Posterior cingulate gyrus (tissue), 11 donors: ENCODE measurements at regions not wholly inside any gene's neighbourhood (a gene's known extent, or its start where the extent isn't known, plus 50 kb on each side); places are given as distances from the start of the nearest gene placed in this dataset.
"Not testable (repeated sequence)": the region's sequence is repeated elsewhere in the genome, so short reads cannot be mapped to it uniquely, and the experiment has no call there.

Experiments
- DNase-seq, 10 donors: peaks; one replicate each; pipeline versions ENCODE4 v3.0.0 to v3.0.0-alpha.2; 2020 to 2021; ENCODE audit warnings: mixed read lengths in 3 of 10
- intact Hi-C: fragments of 100-400 bp; cut with DNase I; formaldehyde crosslinking; loops from one replicate; pipeline ENCODE4 v1.15.1; 2023

DNA sequence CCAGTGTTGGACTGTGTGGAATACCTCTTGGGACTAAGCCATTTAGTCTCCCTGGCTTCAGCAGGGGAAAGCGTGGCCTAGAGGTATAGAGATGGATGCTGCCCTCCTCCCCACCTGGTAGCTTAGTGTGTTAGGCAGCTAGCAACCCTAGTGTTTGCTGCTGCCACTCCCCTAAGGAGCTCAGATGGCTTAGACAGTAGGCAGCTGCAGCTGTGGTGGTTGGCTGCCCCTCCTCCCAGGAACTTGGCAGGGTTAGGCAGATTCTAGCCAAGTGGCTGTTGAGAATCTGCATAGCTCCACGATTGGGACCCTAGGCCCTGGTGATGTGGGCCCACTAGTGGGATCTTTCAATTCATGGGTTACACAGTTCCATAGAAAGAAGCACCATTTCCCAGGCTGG is 550.4 kb upstream of the CHAC2 start:
- peak in 1 of 10 donors; percentile 25 for DNase-seq
- intact Hi-C loops, result no loop called here

DNA sequence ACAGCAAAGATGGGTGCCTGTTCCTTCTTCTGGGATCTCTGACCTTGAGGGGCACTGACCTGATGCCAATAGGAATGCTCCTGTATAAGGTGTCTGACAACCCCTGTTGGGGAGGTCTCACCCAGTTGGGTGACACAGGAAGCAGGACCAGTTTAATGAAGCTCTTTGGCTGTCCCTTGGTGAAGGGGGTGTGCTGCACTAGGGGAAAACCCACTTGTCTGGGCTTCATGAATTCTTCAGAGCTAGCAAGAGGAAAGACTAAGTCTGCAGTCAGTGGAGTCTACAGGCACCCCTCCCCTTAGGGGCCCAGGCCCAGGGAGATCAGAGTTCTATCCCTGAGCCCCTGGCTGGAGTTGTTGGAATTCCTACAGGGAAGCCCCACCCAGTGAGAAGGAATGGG is 550.8 kb upstream of the CHAC2 start:
- DNase-seq, result peak in 1 of 10 donors; percentile 56
- intact Hi-C loops, result no loop called here

DNA sequence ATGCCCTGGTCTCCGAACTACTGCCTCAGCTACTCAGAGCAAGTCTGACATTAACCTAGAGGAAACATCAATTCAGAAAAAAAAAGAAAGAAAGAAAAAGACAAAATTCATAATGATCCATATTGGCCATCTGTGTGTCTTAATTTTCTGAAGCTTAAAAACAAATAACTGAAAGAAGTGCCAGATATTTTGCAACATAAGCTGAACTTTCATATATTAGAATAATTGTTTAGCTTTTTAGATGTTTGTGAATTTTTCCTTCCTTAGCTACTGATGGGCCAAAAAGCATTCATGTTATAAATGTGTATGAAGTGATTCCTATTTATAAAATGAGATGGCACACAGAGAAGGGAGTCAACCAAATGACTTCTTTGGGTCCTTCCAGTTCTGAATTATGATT is 555.0 kb upstream of the CHAC2 start:
- intact Hi-C loops, result no loop called here
- DNase-seq, result no peak

DNA sequence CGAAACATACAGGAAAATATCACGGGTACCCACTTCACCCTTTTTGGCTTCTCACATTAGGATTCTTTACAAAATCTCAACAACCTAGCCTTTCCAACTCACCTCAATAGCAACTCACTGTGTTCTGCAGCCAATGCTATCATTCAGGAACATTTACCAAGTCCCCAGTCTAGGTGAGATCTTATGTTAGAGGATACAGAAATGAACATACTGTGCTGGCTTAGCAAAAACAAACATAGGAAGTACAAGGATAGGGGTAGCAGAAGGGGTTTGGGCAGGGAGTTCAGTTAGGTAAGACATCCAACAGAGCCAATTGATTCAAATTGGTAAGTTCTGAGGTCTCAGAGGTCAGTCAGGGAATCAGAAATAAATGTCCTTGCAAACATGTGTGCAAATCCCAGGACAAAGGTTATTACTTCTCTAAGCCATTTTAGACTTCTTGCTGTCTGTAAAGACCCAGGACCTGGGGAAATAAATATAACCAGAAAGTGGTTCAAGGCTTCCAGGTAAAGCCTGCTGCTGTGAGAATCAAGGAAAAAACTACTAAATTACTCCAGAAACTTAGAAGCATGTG is 556.3 kb upstream of the CHAC2 start:
- intact Hi-C loops, result no loop called here
- DNase-seq, result no peak

DNA sequence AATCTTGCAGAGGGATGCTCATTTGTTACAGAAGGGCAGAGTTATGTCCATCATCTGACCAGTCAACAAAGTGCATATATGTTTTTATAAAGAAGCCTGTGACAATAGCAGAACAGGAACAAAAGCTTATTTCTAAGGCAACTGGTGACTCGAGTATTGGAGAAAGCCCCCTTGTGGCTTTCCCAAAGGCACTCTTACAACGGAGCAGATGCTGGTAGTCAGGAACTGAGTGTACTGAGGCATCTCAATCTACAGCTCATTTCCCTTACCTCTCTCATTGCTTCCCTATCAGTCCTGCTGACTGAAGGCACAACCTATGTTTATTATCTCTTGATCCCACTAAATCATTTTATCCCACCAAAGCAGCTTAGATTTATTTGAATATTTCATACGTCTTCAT is 557.1 kb upstream of the CHAC2 start:
- no peak for DNase-seq
- intact Hi-C loops, result no loop called here

DNA sequence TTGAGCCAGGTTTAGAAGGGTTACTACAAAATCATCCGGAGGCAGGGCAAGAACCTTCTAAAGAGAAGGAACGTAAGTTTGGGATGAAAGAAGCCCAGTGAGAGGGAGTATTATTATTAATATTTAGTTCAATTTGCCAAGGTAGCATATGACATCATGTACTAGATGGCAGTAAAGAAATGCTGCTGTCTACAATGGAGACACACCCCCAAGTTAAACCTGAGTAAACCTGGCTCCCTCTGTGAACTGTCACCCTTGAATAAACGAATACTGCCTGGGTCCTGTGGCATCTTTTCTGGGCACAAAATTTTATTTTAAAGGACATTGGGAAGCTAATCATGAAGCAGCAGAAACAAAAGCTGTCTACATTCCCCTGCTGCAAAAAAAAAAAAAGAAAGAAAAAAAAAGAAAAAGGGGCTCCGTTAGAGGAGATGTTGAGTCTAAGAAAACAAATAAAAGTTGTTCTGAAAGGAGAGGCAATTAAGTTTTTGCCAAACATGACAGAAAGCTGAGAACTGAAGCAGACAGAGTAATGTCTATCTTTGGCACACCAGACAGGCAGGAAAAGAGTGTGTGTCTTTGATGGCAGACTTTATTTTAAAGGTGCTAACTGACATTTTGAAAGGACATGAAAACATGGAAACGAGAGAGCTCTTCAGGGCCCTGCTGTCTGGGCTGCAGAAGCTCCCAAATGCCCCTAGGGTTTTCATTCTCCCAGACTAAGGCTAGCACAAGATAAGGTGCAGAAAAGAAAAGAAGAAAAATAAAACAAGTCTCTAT is 557.7 kb upstream of the CHAC2 start:
- intact Hi-C loops, result no loop called here
- no peak for DNase-seq

DNA sequence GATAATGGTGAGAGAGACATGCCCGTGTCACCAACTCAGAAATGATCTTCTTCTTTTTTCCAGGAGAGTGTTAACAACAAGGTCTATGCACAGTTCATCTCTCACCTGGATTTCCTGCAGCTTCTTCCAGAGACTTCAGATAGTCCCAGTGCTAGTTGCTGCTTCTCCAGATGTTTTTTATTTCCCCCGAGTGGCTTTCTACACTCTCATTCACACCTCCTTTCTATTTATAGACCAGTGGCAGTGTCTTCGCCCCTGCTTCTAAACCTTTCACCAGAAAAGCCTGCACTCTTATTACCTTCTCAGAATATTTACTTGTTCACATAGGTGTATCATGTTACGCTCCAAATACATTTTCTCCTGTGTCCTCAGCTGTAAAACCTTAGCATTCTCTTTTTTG is 558.8 kb upstream of the CHAC2 start:
- intact Hi-C loops, result no loop called here
- DNase-seq, result no peak

DNA sequence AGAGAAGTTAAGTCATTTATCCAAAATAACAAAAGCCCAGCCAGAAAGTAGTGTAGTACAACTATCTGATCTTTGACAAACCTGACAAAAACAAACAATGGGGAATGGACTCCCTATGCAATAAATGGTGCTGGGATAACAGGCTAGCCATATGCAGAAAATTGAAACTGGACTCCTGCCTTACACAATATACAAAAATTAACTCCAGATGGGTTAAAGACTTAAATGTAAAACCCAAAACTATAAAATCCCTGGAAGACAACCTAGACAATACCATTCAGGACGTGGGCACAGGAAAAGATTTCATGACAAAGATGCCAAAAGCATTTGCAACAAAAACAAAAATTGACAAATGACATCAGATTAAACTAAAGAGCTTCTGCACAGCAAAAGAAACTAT is 561.4 kb upstream of the CHAC2 start:
- DNase-seq, intact Hi-C loops: not testable (repeated sequence)

DNA sequence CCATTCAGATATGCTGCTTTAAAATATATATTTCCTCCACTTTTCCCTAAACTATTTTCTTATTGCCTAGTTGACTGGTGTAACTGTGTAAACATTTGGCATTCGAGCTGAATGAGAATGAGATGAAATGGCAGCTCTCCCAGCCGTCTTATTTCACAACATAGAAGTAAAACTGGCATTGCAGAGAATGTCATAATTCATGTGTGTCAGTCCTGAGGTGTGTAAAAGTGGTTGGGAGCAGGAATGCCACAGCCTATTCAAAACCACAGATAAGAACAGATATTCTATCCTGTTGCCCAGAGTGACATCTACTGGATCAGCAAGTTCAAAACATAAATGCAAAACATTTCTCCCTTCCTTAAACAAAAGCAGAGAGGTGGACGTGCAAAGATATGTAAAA is 565.5 kb upstream of the CHAC2 start:
- DNase-seq, result no peak
- intact Hi-C loops, result no loop called here

DNA sequence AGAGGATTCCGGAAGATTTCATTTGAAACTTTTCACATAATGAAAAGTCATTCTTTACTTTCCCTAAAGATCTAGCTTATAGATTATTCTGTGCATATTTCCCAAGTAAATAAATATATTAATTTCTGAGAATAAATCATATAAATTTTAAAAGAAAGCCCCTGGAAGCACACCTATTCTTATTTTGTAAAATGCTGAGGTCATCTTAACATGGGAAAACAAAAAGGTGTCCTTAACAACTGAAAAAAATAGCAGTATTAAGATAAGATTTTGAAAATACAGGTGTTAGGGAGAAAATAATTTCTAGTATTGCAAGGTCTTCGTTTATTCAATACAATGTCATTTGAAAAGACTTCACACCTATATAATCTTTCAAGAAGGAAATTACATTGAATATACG is 567.5 kb upstream of the CHAC2 start:
- intact Hi-C loops, result no loop called here
- no peak for DNase-seq

DNA sequence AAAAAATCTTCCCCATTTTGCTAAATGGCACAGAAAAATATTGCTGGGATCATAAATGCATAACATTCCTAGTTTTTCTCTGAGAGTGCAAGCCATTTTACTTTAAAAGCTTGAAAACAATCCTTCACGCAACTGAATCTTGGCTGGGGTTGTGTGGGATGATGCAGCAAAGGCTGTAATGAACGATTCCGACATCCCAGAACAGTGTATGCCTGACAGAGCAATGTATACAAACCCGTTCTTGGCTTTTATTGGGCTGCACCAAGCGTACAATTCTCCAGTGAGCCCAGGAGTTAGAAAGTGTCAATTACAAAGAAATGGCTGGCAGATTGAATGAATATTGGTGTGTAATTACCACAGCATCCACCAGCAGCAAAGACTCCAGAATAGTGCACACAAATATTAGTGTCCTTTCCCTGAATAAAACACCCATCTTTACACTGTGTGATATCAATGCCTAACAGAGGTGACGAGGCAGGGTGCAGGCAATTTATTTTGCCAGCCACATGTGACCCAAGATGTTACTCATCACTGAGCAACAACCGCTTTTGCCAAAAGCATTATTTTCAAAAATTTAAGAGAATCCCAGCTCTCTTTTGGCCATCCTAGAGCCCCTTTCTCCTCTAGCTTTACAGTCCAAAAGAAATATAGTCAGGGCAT is 578.6 kb upstream of the CHAC2 start:
- intact Hi-C loops, result no loop called here
- DNase-seq, result no peak

DNA sequence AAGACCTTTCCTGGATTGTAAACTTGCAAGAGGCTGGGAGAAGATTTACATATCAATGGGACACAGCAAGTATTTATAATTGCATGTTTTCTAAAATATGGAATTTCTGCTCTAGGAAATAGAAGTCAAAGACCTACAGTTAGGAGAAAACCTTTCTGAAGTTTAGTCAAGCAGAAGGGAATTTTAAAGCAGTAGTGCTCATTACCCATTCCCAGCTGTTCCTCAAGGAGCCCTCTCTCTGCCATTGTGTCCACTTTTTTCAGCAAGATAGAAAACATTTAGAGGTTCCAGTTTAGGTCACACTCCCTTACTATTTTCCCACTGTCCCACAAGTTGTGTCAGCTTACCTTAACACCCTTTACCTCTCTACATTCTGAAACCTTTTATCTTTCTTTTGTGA is 584.0 kb upstream of the CHAC2 start:
- intact Hi-C loops, result no loop called here
- DNase-seq, result no peak

DNA sequence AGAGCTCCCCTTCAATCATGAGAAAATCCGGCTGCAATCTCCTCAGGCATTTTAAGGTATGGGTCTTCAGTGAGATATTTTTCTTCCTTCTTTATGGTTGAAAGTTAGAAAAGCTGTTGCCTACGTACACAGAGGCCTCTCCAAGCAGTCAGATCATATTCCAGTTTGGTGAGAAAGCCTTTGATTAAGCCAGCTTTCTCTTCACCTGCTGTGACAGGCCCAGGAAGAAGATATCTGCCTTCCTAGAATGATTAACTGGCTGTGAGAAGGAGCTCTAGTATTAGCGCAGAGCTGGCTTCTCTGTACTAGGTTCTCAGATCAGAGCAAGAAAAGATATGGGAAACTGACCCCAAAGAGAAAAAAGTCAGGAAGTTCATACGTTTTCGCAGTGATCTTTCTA is 585.0 kb upstream of the CHAC2 start:
- no peak for DNase-seq
- intact Hi-C loops, result no loop called here

DNA sequence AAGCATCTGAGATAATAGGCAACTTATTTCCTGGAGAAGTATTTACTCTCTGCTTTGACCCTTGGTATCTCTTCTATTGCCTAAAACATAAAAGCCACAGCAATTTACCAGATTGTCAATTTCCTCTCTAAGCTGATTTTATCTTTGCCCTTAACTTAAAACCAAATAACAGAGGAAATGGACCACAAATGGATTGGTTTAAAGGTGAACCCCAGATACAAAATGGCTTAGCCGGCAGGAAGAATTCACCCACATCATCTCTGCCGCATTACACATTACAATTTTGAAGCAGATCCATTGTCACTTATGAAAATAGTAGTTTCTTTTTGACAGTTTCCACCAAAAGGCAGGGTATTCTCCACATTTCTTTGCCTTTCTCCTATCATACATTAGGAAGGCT is 585.8 kb upstream of the CHAC2 start:
- DNase-seq, result no peak
- intact Hi-C loops, result no loop called here

DNA sequence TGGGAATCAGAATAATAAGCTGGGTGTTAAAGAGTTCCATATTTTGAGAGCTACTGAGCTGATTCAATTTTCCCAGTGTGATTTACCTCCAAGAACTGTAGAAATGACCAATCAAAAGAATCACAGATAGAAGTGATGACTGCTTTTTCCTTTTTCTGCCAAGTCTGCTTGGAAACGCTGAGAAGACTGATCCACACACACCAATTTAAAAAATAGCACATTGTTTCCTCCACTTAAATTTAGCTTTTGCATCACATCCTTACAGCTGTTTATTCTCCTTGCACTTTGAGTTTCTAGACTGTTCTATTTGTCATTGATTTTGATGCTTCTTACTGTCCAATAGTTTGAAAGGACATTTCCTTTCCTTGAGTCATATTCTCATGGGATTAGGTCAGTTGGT is 590.3 kb upstream of the CHAC2 start:
- intact Hi-C loops, result no loop called here
- no peak for DNase-seq

DNA sequence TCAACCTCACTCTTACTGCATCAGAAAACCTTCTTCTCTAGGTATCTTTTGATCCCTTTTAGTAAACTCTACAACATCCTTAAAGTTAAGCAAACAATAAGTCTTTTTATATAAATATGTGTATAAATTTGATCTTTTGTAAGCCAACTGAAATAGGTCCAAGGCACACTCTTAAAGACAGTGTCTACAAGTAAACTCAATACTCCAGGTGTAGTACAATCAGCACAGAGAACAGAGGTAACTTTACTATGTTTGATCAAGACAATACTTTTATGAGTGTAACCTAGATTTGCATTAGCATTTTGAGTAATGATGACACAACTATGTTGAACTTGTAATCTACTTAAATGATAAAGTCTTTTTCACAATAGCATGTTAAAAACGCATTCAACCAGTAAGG is 593.1 kb upstream of the CHAC2 start:
- no peak for DNase-seq
- intact Hi-C loops, result no loop called here

DNA sequence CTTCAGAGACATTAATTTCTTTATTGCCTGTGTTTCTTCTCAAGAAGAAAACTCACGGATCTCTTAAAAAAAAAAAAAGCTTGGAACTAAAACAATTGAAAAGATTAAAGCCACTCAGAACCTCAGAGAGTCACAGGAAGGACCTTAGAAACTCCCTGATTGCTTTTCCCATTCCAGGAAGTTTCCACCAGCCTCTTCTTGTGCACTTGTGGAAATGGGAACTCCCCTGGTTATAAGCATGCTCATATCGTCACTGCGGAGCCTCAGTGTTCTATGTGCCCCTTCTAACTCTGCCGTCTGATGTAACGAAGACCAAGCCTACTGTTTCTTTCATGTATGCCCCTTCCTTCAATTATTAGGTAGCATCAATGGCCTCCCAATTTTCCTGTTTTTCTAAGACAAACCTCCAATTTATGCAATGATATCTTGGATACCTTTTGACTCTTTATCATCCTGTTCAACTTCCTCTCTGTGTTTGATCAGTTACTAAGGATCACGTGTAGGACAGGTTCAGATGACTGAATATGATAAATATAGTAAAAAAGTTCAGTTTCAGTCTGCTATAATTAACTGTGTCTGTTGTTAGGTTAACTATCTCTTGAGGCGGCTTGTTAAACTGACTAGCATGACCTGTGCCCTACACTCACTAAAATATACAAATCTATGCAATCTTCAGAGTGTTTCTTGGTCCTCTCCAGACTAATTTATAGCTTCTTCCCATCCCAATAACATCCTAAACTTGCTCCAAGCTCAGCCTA is 593.7 kb upstream of the CHAC2 start:
- intact Hi-C loops, result no loop called here
- no peak for DNase-seq

DNA sequence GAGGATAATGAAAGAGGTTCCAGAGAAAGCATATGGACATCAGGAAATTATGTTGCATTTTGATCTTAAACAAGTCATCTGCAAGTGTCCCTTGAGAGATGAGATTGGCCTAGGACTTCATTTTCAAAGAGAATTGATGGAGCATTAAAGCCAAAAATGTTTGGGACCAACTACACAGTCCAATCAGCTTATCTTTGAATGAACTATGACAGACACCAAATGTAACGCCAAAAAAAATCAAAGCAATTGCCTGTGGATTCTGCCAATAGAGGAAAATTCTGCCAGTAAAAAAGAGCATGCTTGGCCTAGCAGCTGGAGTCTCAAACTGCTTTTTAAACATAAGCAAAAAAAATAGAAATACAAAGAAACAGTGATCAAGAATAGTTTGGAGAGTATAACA is 594.5 kb upstream of the CHAC2 start:
- no peak for DNase-seq
- intact Hi-C loops, result no loop called here

DNA sequence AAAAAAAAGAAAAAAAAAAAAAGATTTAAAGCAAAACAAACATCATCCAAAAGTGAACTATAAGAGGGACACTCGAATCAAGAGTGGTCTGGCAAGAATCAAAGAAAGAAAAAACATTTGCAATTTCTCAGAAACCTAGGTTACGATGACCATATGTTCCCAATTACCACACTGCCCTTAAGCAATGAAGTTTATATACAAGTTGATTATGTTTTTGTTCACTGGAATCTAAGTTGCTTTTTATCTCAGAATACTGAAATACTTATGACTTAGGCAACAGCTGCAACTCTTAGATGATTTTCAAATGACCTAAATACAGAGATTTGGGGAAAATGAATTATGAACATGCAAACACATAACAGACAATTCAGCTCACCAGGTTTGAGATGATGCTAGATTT is 597.1 kb upstream of the CHAC2 start:
- intact Hi-C loops, result no loop called here
- DNase-seq, result no peak

DNA sequence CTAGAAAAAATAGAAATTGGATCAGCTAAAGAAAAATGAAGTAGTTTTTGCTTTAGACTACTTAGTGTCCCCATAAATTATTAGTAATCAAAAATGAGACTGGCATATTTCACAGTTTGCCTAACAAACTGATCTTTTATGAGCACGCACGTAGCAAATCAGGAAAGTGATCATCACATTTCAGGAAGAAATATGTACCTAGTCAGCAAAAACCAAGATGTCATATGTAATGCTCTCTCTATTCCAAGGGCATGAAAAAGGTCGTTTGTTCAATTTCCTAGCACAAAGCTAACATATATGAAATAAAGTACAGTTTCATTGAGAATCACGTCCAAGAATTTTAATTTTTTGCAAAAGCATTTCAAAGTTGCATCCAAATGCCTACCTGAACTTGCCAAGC is 600.4 kb upstream of the CHAC2 start:
- intact Hi-C loops, result no loop called here
- no peak for DNase-seq

DNA sequence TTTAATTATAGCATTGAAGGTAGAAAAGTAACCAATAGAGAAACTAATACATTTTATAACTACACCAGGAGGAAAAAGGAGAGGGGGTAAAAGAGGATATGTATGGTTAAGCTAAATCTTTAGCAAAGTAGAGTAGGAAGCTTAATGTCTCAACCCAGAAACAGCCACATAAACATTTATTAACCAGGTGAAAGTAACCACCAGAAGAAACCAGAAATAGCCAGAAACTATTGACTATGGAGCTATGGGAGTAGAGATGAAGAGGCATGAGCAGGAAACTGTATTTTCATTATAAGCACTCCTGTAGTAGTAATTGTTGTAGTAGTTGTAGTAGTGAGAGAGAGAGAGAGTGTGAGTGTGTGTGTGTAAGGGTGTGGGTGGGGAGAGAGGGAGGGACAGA is 617.5 kb upstream of the CHAC2 start:
- no peak for DNase-seq
- intact Hi-C loops, result no loop called here

DNA sequence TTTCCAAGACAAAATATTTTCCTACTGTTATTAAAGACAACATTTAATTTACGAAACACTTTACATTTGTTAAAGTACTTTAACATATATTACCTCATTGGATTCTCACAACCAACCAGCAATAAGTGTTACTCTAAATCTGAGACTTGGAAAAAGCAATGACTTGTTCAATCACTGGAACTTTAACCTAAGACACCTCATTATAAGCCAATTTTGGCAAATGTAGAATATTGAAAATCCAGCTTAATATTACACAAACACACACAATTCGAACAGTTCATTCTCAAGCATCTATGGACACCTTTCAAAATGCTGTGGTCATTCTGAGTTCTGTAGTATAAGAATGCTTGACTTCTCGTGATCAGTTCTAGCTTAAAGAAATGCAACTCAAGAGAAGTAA is 619.4 kb upstream of the CHAC2 start:
- no peak for DNase-seq
- intact Hi-C loops, result no loop called here
